Left lung (tissue), 4 donors: ENCODE measurements at regions not wholly inside any gene's neighbourhood (a gene's known extent, or its start where the extent isn't known, plus 50 kb on each side); places are given as distances from the start of the nearest gene placed in this dataset.

Source experiments
- ATAC-seq: fragments of 200-7000 bp; cut with Tn5 transposase; one replicate; pipeline ENCODE4 v1.9.1; 2020; ENCODE audit warnings: moderate library complexity
- DNase-seq, 4 donors: peaks; one replicate each; pipeline ENCODE4 v3.0.0-alpha.2; 2013 to 2020
- H3K27ac ChIP-seq, 2 donors: fragments of 200-600 bp; sonication (generic) in 1 of 2; one replicate each; pipeline versions ENCODE4 v1.5.0 to v1.8.0; 2020 to 2021
- H3K27me3 ChIP-seq, 2 donors: fragments of 200-600 bp; sonication (generic) in 1 of 2; one replicate each; pipeline versions ENCODE4 v1.5.0 to v1.8.0; 2020 to 2021
- H3K36me3 ChIP-seq, 2 donors: fragments of 200-600 bp; sonication (generic) in 1 of 2; one replicate each; pipeline versions ENCODE4 v1.5.0 to v1.8.0; 2020 to 2021
- H3K4me1 ChIP-seq, 2 donors: fragments of 200-600 bp; one replicate each; pipeline ENCODE4 v1.8.0; 2021
- H3K4me3 ChIP-seq, 2 donors: fragments of 200-600 bp; sonication (generic) in 1 of 2; one replicate each; pipeline versions ENCODE4 v1.5.0 to v1.8.0; 2020 to 2021; ENCODE audit warnings: mild to moderate bottlenecking in 1 of 2
- H3K9me3 ChIP-seq, 2 donors: fragments of 200-600 bp; sonication (generic) in 1 of 2; one replicate each; pipeline versions ENCODE4 v1.5.0 to v1.8.0; 2020 to 2021
- intact Hi-C, 2 donors: fragments of 100-400 bp; cut with DNase I; formaldehyde crosslinking; loops; one replicate each; pipeline versions ENCODE4 v1.11.2 to v1.14.2; 2022
- TF ChIP-seq, protein P1 (sequence below), 2 donors: fragments of 200-600 bp; sonication (generic) in 1 of 2; IDR thresholded peaks; one replicate each; pipeline versions ENCODE4 v1.5.0 to v1.8.0; 2021; ENCODE audit warnings: antibody characterized with exemption in 2 of 2
- donor health status: DM: no; HTN: yes; CAD: no.
- donor health status: DM: no; HTN: no; CAD: no.

DNA sequence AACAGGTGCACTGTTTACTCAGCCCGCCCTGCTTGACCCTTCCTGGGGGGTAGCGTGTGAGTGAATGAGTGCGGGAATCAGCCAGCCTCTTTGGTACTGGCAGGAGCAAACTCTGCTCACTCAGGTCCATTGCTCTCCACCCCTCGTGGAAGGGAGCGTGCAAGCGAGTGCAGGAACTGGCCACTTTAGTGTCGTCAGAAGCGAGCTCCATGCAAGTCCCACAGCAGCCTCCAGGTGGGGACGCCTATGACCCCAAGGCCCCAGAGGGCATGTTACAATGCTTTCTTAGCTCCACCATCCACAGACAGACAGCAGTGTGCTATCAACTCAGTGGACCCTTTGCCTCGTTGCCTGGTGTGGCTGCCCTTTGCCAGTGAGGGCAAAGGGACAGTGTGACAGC, 1025.1 kb upstream of the CDH8 start:
- ATAC-seq, result no peak

GRCh38 chr16:63059676-63060075, 1023.4 kb upstream of the CDH8 start:
- no peak for ATAC-seq

More for the DNA sequence above, 1025.1 kb upstream of the CDH8 start:
- intact Hi-C loops, result no loop called here
- no peaks in the 10 kb centered on the region for H3K4me1 ChIP-seq
- no peaks in the 10 kb centered on the region for H3K27me3 ChIP-seq
- H3K36me3 ChIP-seq, result no peaks in the 10 kb centered on the region
- peak in 1 of 4 donors; percentile 46 for DNase-seq
- no peak overlapping the region for H3K27ac ChIP-seq
- TF ChIP-seq, protein P1, sequence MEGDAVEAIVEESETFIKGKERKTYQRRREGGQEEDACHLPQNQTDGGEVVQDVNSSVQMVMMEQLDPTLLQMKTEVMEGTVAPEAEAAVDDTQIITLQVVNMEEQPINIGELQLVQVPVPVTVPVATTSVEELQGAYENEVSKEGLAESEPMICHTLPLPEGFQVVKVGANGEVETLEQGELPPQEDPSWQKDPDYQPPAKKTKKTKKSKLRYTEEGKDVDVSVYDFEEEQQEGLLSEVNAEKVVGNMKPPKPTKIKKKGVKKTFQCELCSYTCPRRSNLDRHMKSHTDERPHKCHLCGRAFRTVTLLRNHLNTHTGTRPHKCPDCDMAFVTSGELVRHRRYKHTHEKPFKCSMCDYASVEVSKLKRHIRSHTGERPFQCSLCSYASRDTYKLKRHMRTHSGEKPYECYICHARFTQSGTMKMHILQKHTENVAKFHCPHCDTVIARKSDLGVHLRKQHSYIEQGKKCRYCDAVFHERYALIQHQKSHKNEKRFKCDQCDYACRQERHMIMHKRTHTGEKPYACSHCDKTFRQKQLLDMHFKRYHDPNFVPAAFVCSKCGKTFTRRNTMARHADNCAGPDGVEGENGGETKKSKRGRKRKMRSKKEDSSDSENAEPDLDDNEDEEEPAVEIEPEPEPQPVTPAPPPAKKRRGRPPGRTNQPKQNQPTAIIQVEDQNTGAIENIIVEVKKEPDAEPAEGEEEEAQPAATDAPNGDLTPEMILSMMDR (IDR thresholded peaks at IDR 0.05), result no peak
- no peak overlapping the region for H3K4me3 ChIP-seq
- H3K9me3 ChIP-seq, result peaks cover 0 to 3% of the 10 kb centered on the region in 2 donors

GRCh38 chr16:63057341-63057740, 1021.1 kb upstream of the CDH8 start:
- TF ChIP-seq, protein P1 (IDR thresholded peaks at IDR 0.05), result no peak
- H3K27ac ChIP-seq, result no peak overlapping the region
- no peaks in the 10 kb centered on the region for H3K27me3 ChIP-seq
- intact Hi-C loops, result no loop called here
- H3K4me3 ChIP-seq, result no peak overlapping the region
- no peak for ATAC-seq
- H3K9me3 ChIP-seq, result peaks cover 0 to 3% of the 10 kb centered on the region in 2 donors
- H3K36me3 ChIP-seq, result no peaks in the 10 kb centered on the region
- DNase-seq, result no peak
- no peaks in the 10 kb centered on the region for H3K4me1 ChIP-seq

More at GRCh38 chr16:63059676-63060075, 1023.4 kb upstream of the CDH8 start:
- H3K27ac ChIP-seq, result no peak overlapping the region
- H3K27me3 ChIP-seq, result no peaks in the 10 kb centered on the region
- no peaks in the 10 kb centered on the region for H3K4me1 ChIP-seq
- TF ChIP-seq, protein P1 (IDR thresholded peaks at IDR 0.05), result no peak
- no peak for DNase-seq
- intact Hi-C loops, result no loop called here
- H3K36me3 ChIP-seq, result no peaks in the 10 kb centered on the region
- peaks cover 0 to 3% of the 10 kb centered on the region in 2 donors for H3K9me3 ChIP-seq
- H3K4me3 ChIP-seq, result no peak overlapping the region

DNA sequence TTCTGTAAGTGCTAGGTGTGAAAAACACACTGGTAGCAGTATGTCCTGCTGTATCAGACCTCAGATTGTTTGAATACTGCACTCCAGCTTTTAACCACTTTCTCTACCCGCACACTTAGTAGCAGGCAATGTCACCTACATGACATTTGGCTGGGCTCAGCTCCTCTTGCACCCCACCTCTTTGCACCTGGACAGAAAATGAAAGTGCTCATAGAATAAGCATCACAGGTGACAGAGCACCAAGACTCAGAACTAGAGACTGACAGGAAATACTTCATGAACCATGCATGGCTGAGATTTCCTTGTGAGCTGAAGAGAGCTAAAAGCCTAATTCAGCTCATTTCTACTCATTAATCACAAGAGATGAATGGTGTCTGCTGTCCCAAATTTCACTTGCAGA, 1014.2 kb upstream of the CDH8 start:
- Histone ChIP-seq H3K4me3 (no peak overlapping the region), H3K4me1 (no peaks in the 10 kb centered on the region), H3K36me3 (no peaks in the 10 kb centered on the region), H3K27me3 (no peaks in the 10 kb centered on the region), H3K27ac (no peak overlapping the region), H3K9me3 (no peaks in the 10 kb centered on the region)
- TF ChIP-seq, protein P1 (IDR thresholded peaks at IDR 0.05), result no peak
- ATAC-seq, result no peak
- intact Hi-C loops, result no loop called here
- no peak for DNase-seq

- Histone ChIP-seq H3K9me3 (peaks cover 0 to 4% of the 10 kb centered on the region in 2 donors), H3K4me1 (no peaks in the 10 kb centered on the region), H3K27ac (no peak overlapping the region), H3K36me3 (no peaks in the 10 kb centered on the region), H3K4me3 (no peak overlapping the region), H3K27me3 (no peaks in the 10 kb centered on the region)
- TF ChIP-seq, protein P1 (IDR thresholded peaks at IDR 0.05), result no peak
- intact Hi-C loops, result no loop called here
- no peak for ATAC-seq
- no peak for DNase-seq
Measured at GRCh38 chr16:63038397-63039106, 1002.3 kb upstream of the CDH8 start.
